ENCODE measurements at regions not wholly inside any gene's neighbourhood (a gene's known extent, or its start where the extent isn't known, plus 50 kb on each side); places are given as distances from the start of the nearest gene placed in this dataset.

- peaks cover 8% of the 10 kb centered on the region for H3K27me3 Mint-ChIP-seq
- no peaks in the 10 kb centered on the region for H3K36me3 Mint-ChIP-seq
- no peak overlapping the region for H3K27ac Mint-ChIP-seq
- no peaks in the 10 kb centered on the region for H3K9me3 Mint-ChIP-seq
- no peak for ATAC-seq (ENCODE audit: low read depth)
- no peak overlapping the region for H3K4me3 Mint-ChIP-seq
- H3K4me1 Mint-ChIP-seq = no peaks in the 10 kb centered on the region
- DNase-seq (ENCODE audit: low spot score in 2 of 2) = no peak
These were observed 150.4 kb upstream of the GAREM1 start for GRCh38 chr18:32621034-32621433.

- Mint-ChIP-seq H3K36me3 (no peaks in the 10 kb centered on the region), H3K4me1 (no peaks in the 10 kb centered on the region)
- DNase-seq (ENCODE audit: low spot score in 2 of 2) = no peak
These were observed 147.9 kb upstream of the GAREM1 start for GRCh38 chr18:32618546-32618945.

DNA sequence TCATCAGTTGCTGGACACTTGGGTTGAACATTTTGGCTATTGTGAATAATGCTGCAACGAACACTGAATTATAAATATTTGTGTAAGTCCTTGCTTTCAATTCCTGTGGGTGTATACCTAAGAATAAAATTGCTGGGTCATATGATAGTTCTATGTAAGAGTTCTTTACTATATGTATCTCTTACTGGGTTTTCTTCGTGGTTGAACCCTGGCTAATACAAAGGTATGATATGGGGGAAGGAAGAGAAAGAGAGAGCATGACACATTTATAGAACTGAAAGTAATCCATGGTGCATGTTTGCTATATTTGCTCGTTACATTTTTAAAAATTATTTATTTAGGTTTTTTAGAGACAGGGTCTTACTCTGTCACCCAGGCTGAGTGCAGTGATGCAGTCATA, 143.1 kb upstream of the GAREM1 start:
- Mint-ChIP-seq H3K4me1 (no peaks in the 10 kb centered on the region), H3K4me3 (no peak overlapping the region), H3K27ac (no peak overlapping the region), H3K9me3 (no peaks in the 10 kb centered on the region), H3K36me3 (no peaks in the 10 kb centered on the region), H3K27me3 (peaks cover 7% of the 10 kb centered on the region)
- DNase-seq (ENCODE audit: low spot score in 2 of 2) = no peak
- no peak for ATAC-seq (ENCODE audit: low read depth)

More at GRCh38 chr18:32618546-32618945, 147.9 kb upstream of the GAREM1 start:
- H3K4me3 Mint-ChIP-seq = no peak overlapping the region
- no peak overlapping the region for H3K27ac Mint-ChIP-seq
- no peaks in the 10 kb centered on the region for H3K9me3 Mint-ChIP-seq
- ATAC-seq (ENCODE audit: low read depth) = no peak
- peaks cover 7% of the 10 kb centered on the region for H3K27me3 Mint-ChIP-seq

DNA sequence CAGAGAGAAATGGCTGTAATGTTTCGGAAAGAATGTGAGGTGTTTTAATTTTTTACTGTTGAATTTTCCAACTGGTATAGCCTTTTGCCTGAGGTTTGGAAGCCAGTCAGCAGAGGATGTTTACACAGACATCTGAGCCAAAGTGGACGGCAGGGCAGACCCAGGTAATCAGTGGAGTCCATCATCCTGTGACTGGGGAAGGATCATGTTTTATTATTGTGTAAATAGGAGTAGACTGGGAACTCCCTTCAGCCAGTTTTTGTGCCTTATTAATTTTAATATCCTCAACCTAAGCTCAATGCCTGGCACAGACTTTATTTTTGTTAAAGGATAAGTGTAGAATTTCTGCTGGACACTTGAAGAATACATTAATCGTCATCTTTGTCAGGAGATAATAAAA, 142.0 kb upstream of the GAREM1 start:
- Mint-ChIP-seq H3K9me3 (no peaks in the 10 kb centered on the region), H3K4me3 (no peak overlapping the region), H3K27me3 (peaks cover 9% of the 10 kb centered on the region), H3K27ac (no peak overlapping the region), H3K36me3 (no peaks in the 10 kb centered on the region), H3K4me1 (no peaks in the 10 kb centered on the region)
- DNase-seq (ENCODE audit: low spot score in 2 of 2) = no peak
- no peak for ATAC-seq (ENCODE audit: low read depth)

GRCh38 chr18:32610176-32610575, 139.5 kb upstream of the GAREM1 start:
- peaks cover 7% of the 10 kb centered on the region for H3K27me3 Mint-ChIP-seq
- H3K36me3 Mint-ChIP-seq = no peaks in the 10 kb centered on the region
- DNase-seq (ENCODE audit: low spot score in 2 of 2) = no peak
- no peak for ATAC-seq (ENCODE audit: low read depth)
- no peaks in the 10 kb centered on the region for H3K4me1 Mint-ChIP-seq
- H3K27ac Mint-ChIP-seq = no peak overlapping the region
- no peaks in the 10 kb centered on the region for H3K9me3 Mint-ChIP-seq
- no peak overlapping the region for H3K4me3 Mint-ChIP-seq

GRCh38 chr18:32607816-32608215, 137.1 kb upstream of the GAREM1 start:
- H3K9me3 Mint-ChIP-seq = no peaks in the 10 kb centered on the region

GRCh38 chr18:32598144-32598543, 127.5 kb upstream of the GAREM1 start:
- Mint-ChIP-seq H3K4me1 (no peaks in the 10 kb centered on the region), H3K4me3 (no peak overlapping the region), H3K27me3 (peaks cover 1% of the 10 kb centered on the region), H3K36me3 (no peaks in the 10 kb centered on the region), H3K9me3 (peaks cover 5% of the 10 kb centered on the region), H3K27ac (no peak overlapping the region)
- DNase-seq (ENCODE audit: low spot score in 2 of 2) (no peak), ATAC-seq (ENCODE audit: low read depth) (no peak)

More at GRCh38 chr18:32607816-32608215, 137.1 kb upstream of the GAREM1 start:
- Mint-ChIP-seq H3K27ac (no peak overlapping the region), H3K27me3 (peaks cover 6% of the 10 kb centered on the region), H3K4me3 (no peak overlapping the region), H3K36me3 (no peaks in the 10 kb centered on the region), H3K4me1 (no peaks in the 10 kb centered on the region)
- no peak for DNase-seq (ENCODE audit: low spot score in 2 of 2)
- ATAC-seq (ENCODE audit: low read depth) = no peak

GRCh38 chr18:32596501-32596900, 125.8 kb upstream of the GAREM1 start:
- ATAC-seq (ENCODE audit: low read depth) = no peak
- Mint-ChIP-seq H3K27ac (no peak overlapping the region), H3K4me3 (no peak overlapping the region), H3K9me3 (peaks cover 5% of the 10 kb centered on the region), H3K27me3 (peaks cover 4% of the 10 kb centered on the region), H3K4me1 (no peaks in the 10 kb centered on the region), H3K36me3 (no peaks in the 10 kb centered on the region)
- DNase-seq (ENCODE audit: low spot score in 2 of 2) = no peak

DNA sequence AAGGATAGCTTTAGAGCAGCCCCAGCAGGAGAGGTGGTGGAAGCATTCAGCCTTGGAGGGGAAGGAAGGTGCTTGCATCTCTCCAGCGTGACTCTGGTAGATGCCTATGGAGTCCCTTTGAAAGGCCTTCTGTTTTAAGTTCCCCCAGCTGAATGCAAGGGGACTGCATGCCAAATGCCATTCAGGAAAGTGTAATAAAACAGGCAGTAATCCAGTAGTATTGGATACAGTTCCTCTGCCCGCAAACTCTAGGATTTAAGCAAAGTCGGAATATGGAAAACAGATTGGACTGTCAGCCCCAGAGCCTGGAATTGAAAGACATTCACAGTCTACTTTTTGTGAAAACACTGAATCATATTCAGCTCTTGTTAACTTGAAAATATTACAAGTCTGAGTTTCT, 125.2 kb upstream of the GAREM1 start:
- ATAC-seq (ENCODE audit: low read depth) (no peak), DNase-seq (ENCODE audit: low spot score in 2 of 2) (no peak)
- peaks cover 5% of the 10 kb centered on the region for H3K9me3 Mint-ChIP-seq
- no peak overlapping the region for H3K4me3 Mint-ChIP-seq
- H3K4me1 Mint-ChIP-seq = no peaks in the 10 kb centered on the region
- H3K36me3 Mint-ChIP-seq = no peaks in the 10 kb centered on the region
- H3K27me3 Mint-ChIP-seq = peaks cover 4% of the 10 kb centered on the region
- H3K27ac Mint-ChIP-seq = no peak overlapping the region

- peaks cover 10% of the 10 kb centered on the region for H3K27me3 Mint-ChIP-seq
These were observed 117.5 kb upstream of the GAREM1 start for GRCh38 chr18:32588191-32588590.

GRCh38 chr18:32583431-32583830, 112.7 kb upstream of the GAREM1 start:
- DNase-seq (ENCODE audit: low spot score in 2 of 2) = no peak
- peaks cover 3% of the 10 kb centered on the region for H3K9me3 Mint-ChIP-seq
- H3K27me3 Mint-ChIP-seq = peaks cover 8% of the 10 kb centered on the region
- ATAC-seq (ENCODE audit: low read depth) = no peak
- no peak overlapping the region for H3K27ac Mint-ChIP-seq
- H3K4me3 Mint-ChIP-seq = no peak overlapping the region
- H3K4me1 Mint-ChIP-seq = no peaks in the 10 kb centered on the region
- H3K36me3 Mint-ChIP-seq = no peaks in the 10 kb centered on the region

More at GRCh38 chr18:32588191-32588590, 117.5 kb upstream of the GAREM1 start:
- H3K4me1 Mint-ChIP-seq = no peaks in the 10 kb centered on the region
- DNase-seq (ENCODE audit: low spot score in 2 of 2) = no peak
- H3K4me3 Mint-ChIP-seq = no peak overlapping the region
- peaks cover 4% of the 10 kb centered on the region for H3K9me3 Mint-ChIP-seq
- no peaks in the 10 kb centered on the region for H3K36me3 Mint-ChIP-seq
- no peak overlapping the region for H3K27ac Mint-ChIP-seq
- no peak for ATAC-seq (ENCODE audit: low read depth)

DNA sequence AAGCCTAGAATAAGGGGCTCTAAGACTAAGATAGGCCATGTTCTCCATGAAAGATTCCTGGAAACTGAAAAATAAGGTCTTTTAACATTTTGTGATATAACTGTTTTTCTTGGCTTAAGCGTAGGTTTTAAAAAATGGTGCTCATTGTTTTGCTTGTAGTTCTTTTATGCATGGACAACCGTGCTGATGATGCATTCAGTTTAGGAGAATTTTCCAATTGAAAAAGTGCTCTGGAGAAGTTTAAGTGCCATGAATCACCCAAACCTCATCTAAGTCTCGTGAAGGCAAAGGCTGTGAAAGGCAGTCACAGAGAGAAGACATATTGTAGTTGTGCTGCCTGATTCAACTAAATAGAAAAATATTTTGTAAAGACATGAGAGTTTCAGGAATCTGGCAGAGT, 111.8 kb upstream of the GAREM1 start:
- peaks cover 8% of the 10 kb centered on the region for H3K27me3 Mint-ChIP-seq
- DNase-seq (ENCODE audit: low spot score in 2 of 2) (no peak), ATAC-seq (ENCODE audit: low read depth) (no peak)
- no peaks in the 10 kb centered on the region for H3K36me3 Mint-ChIP-seq
- no peak overlapping the region for H3K27ac Mint-ChIP-seq
- no peak overlapping the region for H3K4me3 Mint-ChIP-seq
- no peaks in the 10 kb centered on the region for H3K4me1 Mint-ChIP-seq
- H3K9me3 Mint-ChIP-seq = peaks cover 3% of the 10 kb centered on the region

DNA sequence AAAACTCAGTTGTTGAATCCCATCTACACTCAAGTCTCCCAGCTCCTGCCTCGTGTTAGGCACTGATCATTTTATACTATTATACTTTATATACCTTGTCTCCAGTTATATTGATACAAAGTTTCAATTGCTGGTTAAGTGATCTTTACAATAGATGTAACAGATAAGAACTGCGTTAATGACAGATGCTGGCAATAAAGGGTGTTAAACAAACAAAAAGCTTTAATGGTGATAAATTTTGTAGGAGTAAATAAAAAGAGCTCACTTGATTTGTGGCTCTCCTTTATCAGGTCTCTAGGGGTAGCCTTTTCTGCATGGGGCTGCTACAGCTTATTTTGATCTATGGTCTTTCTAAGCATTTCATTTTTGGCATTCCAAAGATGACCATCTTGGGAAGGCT, 106.9 kb upstream of the GAREM1 start:
- no peak overlapping the region for H3K27ac Mint-ChIP-seq
- peaks cover 3% of the 10 kb centered on the region for H3K9me3 Mint-ChIP-seq
- no peaks in the 10 kb centered on the region for H3K4me1 Mint-ChIP-seq
- H3K36me3 Mint-ChIP-seq = no peaks in the 10 kb centered on the region
- DNase-seq (ENCODE audit: low spot score in 2 of 2) (no peak), ATAC-seq (ENCODE audit: low read depth) (no peak)
- peaks cover 11% of the 10 kb centered on the region for H3K27me3 Mint-ChIP-seq
- no peak overlapping the region for H3K4me3 Mint-ChIP-seq

- H3K4me3 Mint-ChIP-seq = no peak overlapping the region
- H3K4me1 Mint-ChIP-seq = no peaks in the 10 kb centered on the region
- no peak overlapping the region for H3K27ac Mint-ChIP-seq
- peaks cover 3% of the 10 kb centered on the region for H3K9me3 Mint-ChIP-seq
- ATAC-seq (ENCODE audit: low read depth) (no peak), DNase-seq (ENCODE audit: low spot score in 2 of 2) (no peak)
- H3K27me3 Mint-ChIP-seq = peaks cover 11% of the 10 kb centered on the region
- H3K36me3 Mint-ChIP-seq = no peaks in the 10 kb centered on the region
These were observed 105.7 kb upstream of the GAREM1 start for GRCh38 chr18:32576296-32576916.

- peaks cover 3% of the 10 kb centered on the region for H3K27me3 Mint-ChIP-seq
- no peak for ATAC-seq (ENCODE audit: low read depth)
- no peaks in the 10 kb centered on the region for H3K36me3 Mint-ChIP-seq
- H3K9me3 Mint-ChIP-seq = no peaks in the 10 kb centered on the region
- no peaks in the 10 kb centered on the region for H3K4me1 Mint-ChIP-seq
- H3K27ac Mint-ChIP-seq = no peak overlapping the region
- no peak overlapping the region for H3K4me3 Mint-ChIP-seq
- no peak for DNase-seq (ENCODE audit: low spot score in 2 of 2)
These were observed 96.3 kb upstream of the GAREM1 start for GRCh38 chr18:32566960-32567359.

Data from memory B cell (primary cell).